ENCODE measurements at regions not wholly inside any gene's neighbourhood (a gene's known extent, or its start where the extent isn't known, plus 50 kb on each side); places are given as distances from the start of the nearest gene placed in this dataset.

GRCh38 chr6:27685279-27685678 is 212.4 kb upstream of the ZNF184 start (continued):
- no peak for TF ChIP-seq REST (IDR thresholded peaks at IDR 0.05; ENCODE audit: unreplicated experiment)
- no peak for TF ChIP-seq CTCF (conservative IDR thresholded peaks at IDR 0.05; ENCODE audit: low read depth in 2 of 2)
- no peak for TF ChIP-seq NANOG (IDR thresholded peaks at IDR 0.05; ENCODE audit: borderline replicate concordance)
- no peak for TF ChIP-seq POLR2AphosphoS5 (IDR thresholded peaks at IDR 0.05; ENCODE audit: low read depth)
- no peak for TF ChIP-seq STAT1 (IDR thresholded peaks at IDR 0.05; ENCODE audit: unreplicated experiment)
- no peak for TF ChIP-seq JUNB (IDR thresholded peaks at IDR 0.05; ENCODE audit: unreplicated experiment)
- no peak for TF ChIP-seq EZH2 (IDR thresholded peaks at IDR 0.05; ENCODE audit: low read depth, unreplicated experiment)

- DNase-seq (ENCODE audit: low spot score) (peak; percentile 92), ATAC-seq (peak; percentile 9)
- no peak overlapping the region for H2AFZ ChIP-seq
- Mint-ChIP-seq H3K36me3 (ENCODE audit: low read depth) (peaks cover 8% of the 10 kb centered on the region; the same call in 2 of the 3 replicates), H3K9me3 (peaks cover 17% of the 10 kb centered on the region; the same call in 2 of the 3 replicates), H3K27me3 (ENCODE audit: insufficient read depth, low read depth, poor library complexity) (peaks cover 52% of the 10 kb centered on the region), H3K4me3 (peak overlapping the region; percentile 53), H3K4me1 (peaks cover 5% of the 10 kb centered on the region), H3K27ac (peak overlapping the region; percentile 59; the same call in 1 of the 2 replicates)
- H3K79me2 ChIP-seq (replicated peaks; ENCODE audit: insufficient read depth), result no peaks in the 10 kb centered on the region
- peak overlapping the region; percentile 42; the same call in 1 of the 2 replicates for H3K4me3 ChIP-seq
- H4K20me1 ChIP-seq (replicated peaks; ENCODE audit: insufficient read depth), result no peaks in the 10 kb centered on the region
- 0 out of 2 replicates have a peak, but pooled peaks cover 3% of the 10 kb centered on the region for H3F3A ChIP-seq (replicated peaks; ENCODE audit: low read depth)
- no peaks in the 10 kb centered on the region for H3K36me3 ChIP-seq (ENCODE audit: insufficient read depth)
- H3K4me2 ChIP-seq, result peak overlapping the region; percentile 6; the same call in 1 of the 2 replicates
- H3K27me3 ChIP-seq (ENCODE audit: insufficient read depth), result peaks cover 21% of the 10 kb centered on the region
- H3K27ac ChIP-seq (ENCODE audit: low read depth), result no peak overlapping the region
- H3K9me2 ChIP-seq (ENCODE audit: insufficient read depth), result no peaks in the 10 kb centered on the region
- H3K4me1 ChIP-seq (ENCODE audit: insufficient read depth), result peaks cover 10% of the 10 kb centered on the region; the same call in 1 of the 2 replicates
- TF ChIP-seq ETS1 (IDR thresholded peaks at IDR 0.05) (0 out of 2 replicates have a peak, but pooled peaks have one; percentile 47), CTCF (conservative IDR thresholded peaks at IDR 0.05; ENCODE audit: low read depth in 2 of 2) (no peak)
Observed at GRCh38 chr6:27684264-27685211, 211.6 kb upstream of the ZNF184 start.
